ENCODE measurements at regions not wholly inside any gene's neighbourhood (a gene's known extent, or its start where the extent isn't known, plus 50 kb on each side); places are given as distances from the start of the nearest gene placed in this dataset.
A peak's percentile ranks its signal among the peaks of the same experiment; 100 is the strongest.

DNA sequence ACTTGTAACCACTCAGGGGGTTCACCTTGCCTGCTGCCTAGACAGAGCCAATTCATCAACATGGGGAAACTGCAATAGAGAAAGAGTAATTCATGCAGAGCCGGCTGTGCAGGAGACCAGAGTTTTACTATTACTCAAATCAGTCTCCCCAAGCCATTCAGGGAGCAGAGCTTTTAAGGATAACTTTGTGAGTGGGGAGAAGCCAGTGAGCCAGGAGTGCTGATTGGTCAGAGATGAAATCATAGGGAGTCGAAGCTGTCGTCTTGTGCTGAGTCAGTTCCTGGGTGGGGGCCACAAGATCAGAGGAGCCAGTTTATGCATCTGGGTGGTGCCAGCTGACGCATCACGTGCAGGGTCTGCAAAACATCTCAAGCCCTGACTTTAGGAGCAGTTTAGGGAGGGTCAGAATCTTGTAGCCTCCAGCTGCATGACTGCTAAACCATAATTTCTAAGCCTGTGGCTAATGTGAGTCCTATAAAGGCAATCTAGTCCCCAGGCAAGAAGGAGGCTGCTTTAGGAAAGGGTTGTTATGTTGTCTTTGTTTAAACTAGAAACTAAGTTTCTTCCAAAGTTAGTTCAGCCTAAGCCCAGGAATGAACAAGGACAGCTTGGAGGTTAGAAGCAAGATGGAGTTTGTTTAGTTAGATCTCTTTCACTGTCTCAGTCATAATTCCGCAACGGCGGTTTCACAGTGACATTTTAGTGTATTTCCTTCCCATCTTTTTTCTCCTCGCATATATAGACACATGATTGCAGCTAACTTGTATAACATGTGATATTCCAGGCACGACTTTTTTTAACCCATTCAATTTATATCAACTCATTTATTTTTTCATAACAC lies 68.9 kb upstream of the NCOR2 start:
- H3K9me3 ChIP-seq (ENCODE audit: control insufficient read depth, insufficient read depth, low read length), result no peaks in the 10 kb centered on the region
- WGBS (ENCODE audit: insufficient coverage), result 48% methylated on average over 10 of the region's 10 CpGs
- H3K4me1 ChIP-seq (ENCODE audit: control insufficient read depth, insufficient read depth, low read length), result peaks cover 4% of the 10 kb centered on the region
- no peaks in the 10 kb centered on the region for H3K27me3 ChIP-seq (ENCODE audit: control insufficient read depth, insufficient read depth, low read length)
- ATAC-seq (no peak), DNase-seq (peak in 1 of 2 donors; percentile 48)
- no peak overlapping the region for H3K27ac ChIP-seq (ENCODE audit: low read length)
- H3K36me3 ChIP-seq (ENCODE audit: control insufficient read depth, insufficient read depth, low read length), result no peaks in the 10 kb centered on the region
- H3K9me3 Mint-ChIP-seq, result no peaks in the 10 kb centered on the region
- peaks cover 8 to 11% of the 10 kb centered on the region in 2 donors for H3K4me1 Mint-ChIP-seq
- H3K36me3 Mint-ChIP-seq, result no peaks in the 10 kb centered on the region
- H3K4me3 Mint-ChIP-seq, result no peak overlapping the region
- H3K27me3 Mint-ChIP-seq (ENCODE audit: low read depth in 2 of 2), result peaks cover 7 to 26% of the 10 kb centered on the region in 2 donors
- TF ChIP-seq, protein P1, sequence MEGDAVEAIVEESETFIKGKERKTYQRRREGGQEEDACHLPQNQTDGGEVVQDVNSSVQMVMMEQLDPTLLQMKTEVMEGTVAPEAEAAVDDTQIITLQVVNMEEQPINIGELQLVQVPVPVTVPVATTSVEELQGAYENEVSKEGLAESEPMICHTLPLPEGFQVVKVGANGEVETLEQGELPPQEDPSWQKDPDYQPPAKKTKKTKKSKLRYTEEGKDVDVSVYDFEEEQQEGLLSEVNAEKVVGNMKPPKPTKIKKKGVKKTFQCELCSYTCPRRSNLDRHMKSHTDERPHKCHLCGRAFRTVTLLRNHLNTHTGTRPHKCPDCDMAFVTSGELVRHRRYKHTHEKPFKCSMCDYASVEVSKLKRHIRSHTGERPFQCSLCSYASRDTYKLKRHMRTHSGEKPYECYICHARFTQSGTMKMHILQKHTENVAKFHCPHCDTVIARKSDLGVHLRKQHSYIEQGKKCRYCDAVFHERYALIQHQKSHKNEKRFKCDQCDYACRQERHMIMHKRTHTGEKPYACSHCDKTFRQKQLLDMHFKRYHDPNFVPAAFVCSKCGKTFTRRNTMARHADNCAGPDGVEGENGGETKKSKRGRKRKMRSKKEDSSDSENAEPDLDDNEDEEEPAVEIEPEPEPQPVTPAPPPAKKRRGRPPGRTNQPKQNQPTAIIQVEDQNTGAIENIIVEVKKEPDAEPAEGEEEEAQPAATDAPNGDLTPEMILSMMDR (IDR thresholded peaks at IDR 0.05), result no peak
- no peak overlapping the region for H3K4me3 ChIP-seq (ENCODE audit: low read length)
- H3K27ac Mint-ChIP-seq, result peak overlapping the region in 1 of 2 donors; percentile 1
- intact Hi-C loops (cut with micrococcal nuclease), result no loop called here

DNA sequence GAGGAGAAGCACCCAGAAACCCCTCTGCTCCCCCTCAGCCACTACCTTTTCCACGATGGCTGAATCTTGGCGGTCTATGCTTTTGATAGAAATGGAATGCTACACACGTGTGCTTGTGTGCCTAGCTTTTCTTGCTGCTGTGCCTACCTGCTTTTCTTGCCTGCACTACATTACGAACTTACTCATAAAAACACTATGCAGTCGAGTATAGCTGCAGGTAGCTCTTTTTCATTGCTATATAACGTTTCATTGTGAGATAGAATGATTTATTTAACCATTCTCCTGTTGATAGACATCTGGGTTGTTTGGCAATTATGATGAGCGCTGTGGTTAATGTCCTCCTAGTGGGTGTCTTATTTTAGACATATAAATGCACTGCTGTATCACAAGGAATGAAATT lies 67.9 kb upstream of the NCOR2 start:
- Histone ChIP-seq H3K36me3 (ENCODE audit: control insufficient read depth, insufficient read depth, low read length) (no peaks in the 10 kb centered on the region), H3K27me3 (ENCODE audit: control insufficient read depth, insufficient read depth, low read length) (no peaks in the 10 kb centered on the region), H3K27ac (ENCODE audit: low read length) (no peak overlapping the region), H3K9me3 (ENCODE audit: control insufficient read depth, insufficient read depth, low read length) (no peaks in the 10 kb centered on the region), H3K4me1 (ENCODE audit: control insufficient read depth, insufficient read depth, low read length) (peaks cover 4% of the 10 kb centered on the region), H3K4me3 (ENCODE audit: low read length) (no peak overlapping the region)
- H3K36me3 Mint-ChIP-seq, result no peaks in the 10 kb centered on the region
- intact Hi-C loops (cut with micrococcal nuclease), result no loop called here
- TF ChIP-seq, protein P1 (IDR thresholded peaks at IDR 0.05), result no peak
- peaks cover 7 to 24% of the 10 kb centered on the region in 2 donors for H3K27me3 Mint-ChIP-seq (ENCODE audit: low read depth in 2 of 2)
- no peak overlapping the region for H3K4me3 Mint-ChIP-seq
- no peak overlapping the region for H3K27ac Mint-ChIP-seq
- ATAC-seq (no peak), DNase-seq (no peak)
- H3K9me3 Mint-ChIP-seq, result no peaks in the 10 kb centered on the region
- 86% methylated on average over 7 of the region's 7 CpGs for WGBS (ENCODE audit: insufficient coverage)
- peaks cover 8 to 11% of the 10 kb centered on the region in 2 donors for H3K4me1 Mint-ChIP-seq

DNA sequence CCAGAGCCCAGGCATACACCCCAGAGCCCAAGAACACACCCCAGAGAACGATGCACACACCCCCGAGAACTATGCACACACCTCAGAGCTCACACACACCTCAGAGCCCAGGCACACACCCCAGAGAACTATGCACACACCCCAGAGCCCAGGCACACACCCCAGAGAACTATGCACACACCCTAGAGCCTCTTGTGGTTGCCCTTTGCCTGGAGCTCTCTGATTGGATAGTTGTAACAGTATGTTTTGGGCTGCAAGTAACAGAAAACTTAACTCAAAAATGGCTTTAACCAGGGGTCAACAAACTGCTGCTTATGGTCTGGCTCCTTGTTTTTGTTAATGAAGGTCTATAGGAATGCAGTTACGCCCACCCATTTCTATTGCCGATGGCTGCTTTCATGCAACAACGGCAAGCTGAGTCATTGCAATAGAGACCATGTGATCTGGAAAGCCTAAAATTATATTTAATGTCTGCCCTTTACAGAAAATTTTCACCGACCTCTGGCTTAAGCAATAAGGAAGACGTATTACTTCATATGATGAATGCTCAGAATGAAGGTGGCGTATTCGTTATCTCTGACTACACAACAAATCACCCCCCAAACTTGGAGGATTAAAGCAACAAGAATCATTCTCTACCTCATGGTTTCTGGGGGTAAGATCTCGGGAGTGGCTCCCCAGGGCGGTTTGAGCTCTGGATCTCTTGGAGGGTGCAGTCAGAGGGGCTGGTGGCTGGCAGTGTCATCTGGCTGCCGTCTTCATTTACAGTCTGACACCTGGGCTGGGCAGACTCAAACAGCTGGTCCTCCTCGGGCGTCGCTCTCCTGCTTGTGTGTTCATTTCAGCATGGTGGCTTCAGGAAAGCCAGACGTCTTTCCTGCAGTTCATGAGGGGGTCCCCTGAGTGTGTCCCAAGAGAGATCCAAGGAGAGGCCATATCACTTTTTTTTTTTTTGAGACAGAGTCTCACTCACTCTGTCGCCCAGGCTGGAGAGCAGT lies 66.3 kb upstream of the NCOR2 start:
- intact Hi-C loops (cut with micrococcal nuclease), result no loop called here
- Histone ChIP-seq H3K9me3 (ENCODE audit: control insufficient read depth, insufficient read depth, low read length) (no peaks in the 10 kb centered on the region), H3K4me1 (ENCODE audit: control insufficient read depth, insufficient read depth, low read length) (peaks cover 4% of the 10 kb centered on the region)

More for the DNA sequence above, 66.3 kb upstream of the NCOR2 start:
- no peaks in the 10 kb centered on the region for H3K9me3 Mint-ChIP-seq
- DNase-seq, result no peak
- H3K4me1 Mint-ChIP-seq, result peaks cover 8 to 11% of the 10 kb centered on the region in 2 donors
- H3K4me3 Mint-ChIP-seq, result no peak overlapping the region
- 79% methylated on average over 17 of the region's 17 CpGs for WGBS (ENCODE audit: insufficient coverage)
- no peaks in the 10 kb centered on the region for H3K27me3 ChIP-seq (ENCODE audit: control insufficient read depth, insufficient read depth, low read length)
- no peaks in the 10 kb centered on the region for H3K36me3 Mint-ChIP-seq
- H3K27ac ChIP-seq (ENCODE audit: low read length), result no peak overlapping the region
- no peak for ATAC-seq
- H3K4me3 ChIP-seq (ENCODE audit: low read length), result no peak overlapping the region
- TF ChIP-seq, protein P1 (IDR thresholded peaks at IDR 0.05), result no peak
- H3K27me3 Mint-ChIP-seq (ENCODE audit: low read depth in 2 of 2), result peaks cover 7 to 9% of the 10 kb centered on the region in 2 donors
- no peaks in the 10 kb centered on the region for H3K36me3 ChIP-seq (ENCODE audit: control insufficient read depth, insufficient read depth, low read length)
- H3K27ac Mint-ChIP-seq, result no peak overlapping the region
